C4-2B (cell line): ENCODE measurements at regions not wholly inside any gene's neighbourhood (a gene's known extent, or its start where the extent isn't known, plus 50 kb on each side); places are given as distances from the start of the nearest gene placed in this dataset.

Experiments used
- H3K27ac ChIP-seq: fragments of 450-650 bp; 2 replicates; pipeline ENCODE4 v1.5.1; 2017
- CTCF ChIP-seq: fragments of 450-650 bp; conservative IDR thresholded peaks from 2 replicates; pipeline ENCODE4 v1.5.1; 2017; ENCODE audit warnings: mild to moderate bottlenecking
- ZFX ChIP-seq: fragments of 450-650 bp; IDR thresholded peaks from 2 replicates; pipeline ENCODE4 v1.6.1; 2017

GRCh38 chr15:26433060-26433459, 339.8 kb downstream of the GABRB3 start:
- no peak overlapping the region for H3K27ac ChIP-seq
- no peak for TF ChIP-seq ZFX
- no peak for TF ChIP-seq CTCF

GRCh38 chr15:26421065-26421464, 351.8 kb downstream of the GABRB3 start:
- no peak overlapping the region for H3K27ac ChIP-seq
- TF ChIP-seq CTCF (no peak), ZFX (no peak)

GRCh38 chr15:26395624-26396023, 377.2 kb downstream of the GABRB3 start:
- no peak overlapping the region for H3K27ac ChIP-seq
- TF ChIP-seq CTCF (no peak), ZFX (no peak)

- no peak overlapping the region for H3K27ac ChIP-seq
- no peak for TF ChIP-seq ZFX
These were observed 378.1 kb downstream of the GABRB3 start for GRCh38 chr15:26394801-26395200.

- no peak for TF ChIP-seq ZFX
- no peak for TF ChIP-seq CTCF
- no peak overlapping the region for H3K27ac ChIP-seq
These were observed 379.9 kb downstream of the GABRB3 start for GRCh38 chr15:26392956-26393355.

- TF ChIP-seq ZFX, result no peak
- no peak for TF ChIP-seq CTCF
These were observed 381.2 kb downstream of the GABRB3 start for GRCh38 chr15:26391567-26392194.

GRCh38 chr15:26382444-26383072, 390.3 kb downstream of the GABRB3 start:
- H3K27ac ChIP-seq, result no peak overlapping the region
- TF ChIP-seq CTCF, result no peak
- TF ChIP-seq ZFX, result no peak

More at GRCh38 chr15:26391567-26392194, 381.2 kb downstream of the GABRB3 start:
- no peak overlapping the region for H3K27ac ChIP-seq

- TF ChIP-seq ZFX (no peak), CTCF (no peak)
- H3K27ac ChIP-seq, result no peak overlapping the region
These were observed 394.6 kb downstream of the GABRB3 start for GRCh38 chr15:26378304-26378703.
